ENCODE measurements at regions not wholly inside any gene's neighbourhood (a gene's known extent, or its start where the extent isn't known, plus 50 kb on each side); places are given as distances from the start of the nearest gene placed in this dataset.

GRCh38 chr1:88111816-88112215 lies 572.3 kb upstream of the PKN2 start:
- no peak for DNase-seq

- DNase-seq: no peak
Measured at GRCh38 chr1:88117597-88117996, 566.5 kb upstream of the PKN2 start.

- DNase-seq: no peak
Measured at GRCh38 chr1:88118176-88118845, 565.8 kb upstream of the PKN2 start.

GRCh38 chr1:88124614-88125013 lies 559.5 kb upstream of the PKN2 start:
- no peak for DNase-seq

GRCh38 chr1:88126467-88126866 lies 557.6 kb upstream of the PKN2 start:
- DNase-seq: no peak

- DNase-seq: no peak
Measured at GRCh38 chr1:88133991-88134390, 550.1 kb upstream of the PKN2 start.

GRCh38 chr1:88134983-88135921 lies 548.8 kb upstream of the PKN2 start:
- no peak for DNase-seq

GRCh38 chr1:88139633-88140032 lies 544.4 kb upstream of the PKN2 start:
- DNase-seq: no peak

GRCh38 chr1:88140325-88140724 lies 543.7 kb upstream of the PKN2 start:
- no peak for DNase-seq

- DNase-seq: no peak
Measured at GRCh38 chr1:88141499-88142074, 542.5 kb upstream of the PKN2 start.

- no peak for DNase-seq
Measured at GRCh38 chr1:88145752-88146151, 538.3 kb upstream of the PKN2 start.

- DNase-seq: no peak
Measured at GRCh38 chr1:88149686-88150085, 534.4 kb upstream of the PKN2 start.

- DNase-seq: no peak
Measured at GRCh38 chr1:88150330-88150729, 533.7 kb upstream of the PKN2 start.

GRCh38 chr1:88163187-88163586 lies 520.9 kb upstream of the PKN2 start:
- no peak for DNase-seq

GRCh38 chr1:88168126-88168525 lies 515.9 kb upstream of the PKN2 start:
- DNase-seq: no peak

GRCh38 chr1:88169139-88169538 lies 514.9 kb upstream of the PKN2 start:
- no peak for DNase-seq

GRCh38 chr1:88169939-88170338 lies 514.1 kb upstream of the PKN2 start:
- DNase-seq: no peak

GRCh38 chr1:88175120-88175630 lies 508.9 kb upstream of the PKN2 start:
- DNase-seq: no peak

- no peak for DNase-seq
Measured at GRCh38 chr1:88175631-88176226, 508.3 kb upstream of the PKN2 start.

- no peak for DNase-seq
Measured at GRCh38 chr1:88179943-88180342, 504.1 kb upstream of the PKN2 start.

- peak; percentile 42 for DNase-seq
Measured at GRCh38 chr1:88180449-88181108, 503.5 kb upstream of the PKN2 start.

- DNase-seq: no peak
Measured at GRCh38 chr1:88186911-88187310, 497.2 kb upstream of the PKN2 start.

- no peak for DNase-seq
Measured at GRCh38 chr1:88188038-88188437, 496.0 kb upstream of the PKN2 start.

Data from HCEC 1CT (cell line).